GM23338 (cell line): ENCODE measurements at regions not wholly inside any gene's neighbourhood (a gene's known extent, or its start where the extent isn't known, plus 50 kb on each side); places are given as distances from the start of the nearest gene placed in this dataset.

ENCODE experiments used
- ATAC-seq: fragments of 200-7000 bp; cut with Tn5 transposase; 3 replicates; pipeline ENCODE4 v1.9.1; 2020
- DNase-seq: peaks from one replicate; pipeline ENCODE4 v3.0.0-alpha.2; 2015; ENCODE audit warnings: low spot score
- H2AFZ ChIP-seq: fragments of 200-600 bp; sonication (generic); 2 replicates; pipeline ENCODE4 v1.8.0; 2016; ENCODE audit warnings: antibody characterized with exemption, mild to moderate bottlenecking, moderate library complexity
- H3F3A ChIP-seq: fragments of 200-600 bp; sonication (generic); replicated peaks from 2 replicates; pipeline ENCODE4 v1.8.0; 2017; ENCODE audit warnings: antibody characterized with exemption, mixed run types, low read depth
- H3K27ac ChIP-seq: fragments of 200-600 bp; sonication (generic); 2 replicates; pipeline ENCODE4 v1.6.1; 2016; ENCODE audit warnings: low read depth
- H3K27me3 ChIP-seq: fragments of 200-600 bp; sonication (generic); 2 replicates; pipeline ENCODE4 v1.8.0; 2016; ENCODE audit warnings: mild to moderate bottlenecking, mixed run types, moderate library complexity; ENCODE audit not compliant: insufficient read depth
- H3K36me3 ChIP-seq: fragments of 200-600 bp; sonication (generic); 2 replicates; pipeline ENCODE4 v1.8.0; 2016; ENCODE audit warnings: mild to moderate bottlenecking; ENCODE audit not compliant: insufficient read depth
- H3K4me1 ChIP-seq: fragments of 200-600 bp; sonication (generic); 2 replicates; pipeline ENCODE4 v1.8.0; 2016; ENCODE audit warnings: mild to moderate bottlenecking, moderate library complexity; ENCODE audit not compliant: insufficient read depth
- H3K4me2 ChIP-seq: fragments of 200-600 bp; sonication (generic); 2 replicates; pipeline ENCODE4 v1.7.1; 2017; ENCODE audit warnings: mixed run types
- H3K4me3 ChIP-seq: fragments of 200-600 bp; sonication (generic); 2 replicates; pipeline ENCODE4 v1.6.1; 2016; ENCODE audit warnings: mixed run types
- H3K79me2 ChIP-seq: fragments of 200-600 bp; sonication (generic); replicated peaks from 2 replicates; pipeline ENCODE4 v1.8.0; 2017; ENCODE audit warnings: mild to moderate bottlenecking; ENCODE audit not compliant: insufficient read depth
- H3K9me2 ChIP-seq: fragments of 200-600 bp; sonication (generic); 2 replicates; pipeline ENCODE4 v1.8.0; 2017; ENCODE audit not compliant: insufficient read depth
- H4K20me1 ChIP-seq: fragments of 200-600 bp; sonication (generic); replicated peaks from 2 replicates; pipeline ENCODE4 v1.8.0; 2017; ENCODE audit warnings: mild to moderate bottlenecking; ENCODE audit not compliant: insufficient read depth
- H3K27ac Mint-ChIP-seq: 2 replicates; pipeline ENCODE4 v1.8.0; 2020; ENCODE audit warnings: inconsistent platforms, mild to moderate bottlenecking, moderate library complexity, mixed read lengths
- H3K27me3 Mint-ChIP-seq: 3 replicates; pipeline ENCODE4 v1.8.0; 2022; ENCODE audit warnings: low read depth, mild to moderate bottlenecking, moderate library complexity, mixed read lengths, inconsistent platforms; ENCODE audit not compliant: insufficient read depth, poor library complexity
- H3K36me3 Mint-ChIP-seq: 3 replicates; pipeline ENCODE4 v1.8.0; 2021; ENCODE audit warnings: low read depth, mild to moderate bottlenecking, inconsistent platforms, moderate library complexity, mixed read lengths
- H3K4me1 Mint-ChIP-seq: 3 replicates; pipeline ENCODE4 v1.8.0; 2020; ENCODE audit warnings: mild to moderate bottlenecking, inconsistent platforms, mixed read lengths
- H3K4me3 Mint-ChIP-seq: 3 replicates; pipeline ENCODE4 v1.8.0; 2021; ENCODE audit warnings: moderate library complexity, mild to moderate bottlenecking, inconsistent platforms, mixed read lengths
- H3K9me3 Mint-ChIP-seq: 3 replicates; pipeline ENCODE4 v1.8.0; 2020; ENCODE audit warnings: moderate library complexity, mild to moderate bottlenecking, inconsistent platforms, mixed read lengths
- CREB1 ChIP-seq: fragments of 250-450 bp; sonication (Bioruptor Pico); IDR thresholded peaks from 2 replicates; pipeline ENCODE4 v1.5.0; 2020; ENCODE audit warnings: low read depth, mild to moderate bottlenecking, moderate library complexity
- EZH2 ChIP-seq: fragments of 200-600 bp; sonication (generic); IDR thresholded peaks from one replicate; pipeline ENCODE4 v1.8.0; 2017; ENCODE audit warnings: antibody characterized with exemption, mild to moderate bottlenecking, low read depth; ENCODE audit not compliant: unreplicated experiment
- EZH2phosphoT487 ChIP-seq: fragments of 200-600 bp; sonication (generic); IDR thresholded peaks from one replicate; pipeline ENCODE4 v1.8.1; 2018; ENCODE audit warnings: antibody characterized with exemption; ENCODE audit not compliant: unreplicated experiment
- JUNB ChIP-seq: IDR thresholded peaks from one replicate; pipeline ENCODE4 v1.6.1; 2016; ENCODE audit warnings: antibody characterized with exemption; ENCODE audit not compliant: unreplicated experiment
- NANOG ChIP-seq: IDR thresholded peaks from 2 replicates; pipeline ENCODE4 v1.6.1; 2016; ENCODE audit warnings: antibody characterized with exemption, borderline replicate concordance
- POLR2AphosphoS5 ChIP-seq: IDR thresholded peaks from 2 replicates; pipeline ENCODE4 v1.6.1; 2016; ENCODE audit warnings: antibody characterized with exemption, low read depth
- STAT1 ChIP-seq: IDR thresholded peaks from one replicate; pipeline ENCODE4 v1.6.1; 2016; ENCODE audit warnings: antibody characterized with exemption; ENCODE audit not compliant: unreplicated experiment
- ZNF114 ChIP-seq: fragments of 250-450 bp; sonication (Bioruptor Pico); IDR thresholded peaks from 2 replicates; pipeline ENCODE4 v1.5.0; 2020; ENCODE audit warnings: mild to moderate bottlenecking, moderate library complexity
- TF ChIP-seq, protein P1 (sequence below), 2 experiments: fragments of 200-600 bp in 1 of 2; sonication (generic) in 1 of 2; conservative IDR thresholded peaks; 2 replicates each; pipeline versions ENCODE4 v1.5.1 to v1.6.1; 2016 to 2017; ENCODE audit warnings: antibody characterized with exemption in 2 of 2, low read depth in 2 of 2, mild to moderate bottlenecking in 2 of 2, moderate library complexity in 1 of 2
- TF ChIP-seq, protein P2 (sequence below): IDR thresholded peaks from one replicate; pipeline ENCODE4 v1.6.1; 2018; ENCODE audit warnings: antibody characterized with exemption; ENCODE audit not compliant: unreplicated experiment
- TF ChIP-seq, protein P3 (sequence below): IDR thresholded peaks from 2 replicates; pipeline ENCODE4 v1.6.1; 2016; ENCODE audit warnings: antibody characterized with exemption
- TF ChIP-seq, protein P4 (sequence below): fragments of 250-450 bp; sonication (Bioruptor Pico); IDR thresholded peaks from 2 replicates; pipeline ENCODE4 v1.5.0; 2020; ENCODE audit warnings: mild to moderate bottlenecking, moderate library complexity

DNA sequence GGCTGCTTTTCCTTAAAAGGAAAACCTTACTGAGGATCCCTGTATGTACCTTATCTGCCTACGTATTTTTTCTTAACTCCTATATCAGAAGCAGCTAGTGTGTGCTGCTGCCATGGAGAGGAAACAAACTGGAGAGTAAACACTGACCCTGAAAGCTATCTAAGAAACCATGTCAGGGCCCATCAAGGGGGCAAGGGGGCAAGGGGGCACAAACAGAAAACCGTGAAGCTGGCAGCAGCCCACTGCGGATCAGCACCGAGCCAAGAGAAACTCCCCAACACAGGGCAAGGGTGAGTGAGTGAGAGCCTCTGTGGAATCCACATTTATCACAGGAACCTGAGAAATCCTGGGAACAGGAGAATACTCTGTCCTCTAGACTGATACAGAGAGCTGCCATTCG lies 1204.2 kb downstream of the PCDH18 start:
- peaks cover 1% of the 10 kb centered on the region for H3K27me3 Mint-ChIP-seq
- H3K27ac Mint-ChIP-seq: no peak overlapping the region
- ATAC-seq: no peak
- Histone ChIP-seq H3K4me3 (no peak overlapping the region), H4K20me1 (no peaks in the 10 kb centered on the region), H2AFZ (no peak overlapping the region; the same call in 1 of the 2 replicates), H3K36me3 (no peaks in the 10 kb centered on the region), H3K79me2 (no peaks in the 10 kb centered on the region), H3F3A (no peaks in the 10 kb centered on the region), H3K27ac (no peak overlapping the region), H3K9me2 (no peaks in the 10 kb centered on the region), H3K4me1 (no peaks in the 10 kb centered on the region), H3K4me2 (no peak overlapping the region), H3K27me3 (no peaks in the 10 kb centered on the region)
- TF ChIP-seq, protein P1, sequence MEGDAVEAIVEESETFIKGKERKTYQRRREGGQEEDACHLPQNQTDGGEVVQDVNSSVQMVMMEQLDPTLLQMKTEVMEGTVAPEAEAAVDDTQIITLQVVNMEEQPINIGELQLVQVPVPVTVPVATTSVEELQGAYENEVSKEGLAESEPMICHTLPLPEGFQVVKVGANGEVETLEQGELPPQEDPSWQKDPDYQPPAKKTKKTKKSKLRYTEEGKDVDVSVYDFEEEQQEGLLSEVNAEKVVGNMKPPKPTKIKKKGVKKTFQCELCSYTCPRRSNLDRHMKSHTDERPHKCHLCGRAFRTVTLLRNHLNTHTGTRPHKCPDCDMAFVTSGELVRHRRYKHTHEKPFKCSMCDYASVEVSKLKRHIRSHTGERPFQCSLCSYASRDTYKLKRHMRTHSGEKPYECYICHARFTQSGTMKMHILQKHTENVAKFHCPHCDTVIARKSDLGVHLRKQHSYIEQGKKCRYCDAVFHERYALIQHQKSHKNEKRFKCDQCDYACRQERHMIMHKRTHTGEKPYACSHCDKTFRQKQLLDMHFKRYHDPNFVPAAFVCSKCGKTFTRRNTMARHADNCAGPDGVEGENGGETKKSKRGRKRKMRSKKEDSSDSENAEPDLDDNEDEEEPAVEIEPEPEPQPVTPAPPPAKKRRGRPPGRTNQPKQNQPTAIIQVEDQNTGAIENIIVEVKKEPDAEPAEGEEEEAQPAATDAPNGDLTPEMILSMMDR (conservative IDR thresholded peaks at IDR 0.05; ENCODE audit: low read depth in 2 of 2): no peak
- TF ChIP-seq EZH2phosphoT487 (no peak), NANOG (no peak), POLR2AphosphoS5 (no peak), STAT1 (no peak), EZH2 (no peak), CREB1 (no peak), ZNF114 (CRISPR knock-in tag) (no peak), JUNB (no peak)
- TF ChIP-seq, protein P2, sequence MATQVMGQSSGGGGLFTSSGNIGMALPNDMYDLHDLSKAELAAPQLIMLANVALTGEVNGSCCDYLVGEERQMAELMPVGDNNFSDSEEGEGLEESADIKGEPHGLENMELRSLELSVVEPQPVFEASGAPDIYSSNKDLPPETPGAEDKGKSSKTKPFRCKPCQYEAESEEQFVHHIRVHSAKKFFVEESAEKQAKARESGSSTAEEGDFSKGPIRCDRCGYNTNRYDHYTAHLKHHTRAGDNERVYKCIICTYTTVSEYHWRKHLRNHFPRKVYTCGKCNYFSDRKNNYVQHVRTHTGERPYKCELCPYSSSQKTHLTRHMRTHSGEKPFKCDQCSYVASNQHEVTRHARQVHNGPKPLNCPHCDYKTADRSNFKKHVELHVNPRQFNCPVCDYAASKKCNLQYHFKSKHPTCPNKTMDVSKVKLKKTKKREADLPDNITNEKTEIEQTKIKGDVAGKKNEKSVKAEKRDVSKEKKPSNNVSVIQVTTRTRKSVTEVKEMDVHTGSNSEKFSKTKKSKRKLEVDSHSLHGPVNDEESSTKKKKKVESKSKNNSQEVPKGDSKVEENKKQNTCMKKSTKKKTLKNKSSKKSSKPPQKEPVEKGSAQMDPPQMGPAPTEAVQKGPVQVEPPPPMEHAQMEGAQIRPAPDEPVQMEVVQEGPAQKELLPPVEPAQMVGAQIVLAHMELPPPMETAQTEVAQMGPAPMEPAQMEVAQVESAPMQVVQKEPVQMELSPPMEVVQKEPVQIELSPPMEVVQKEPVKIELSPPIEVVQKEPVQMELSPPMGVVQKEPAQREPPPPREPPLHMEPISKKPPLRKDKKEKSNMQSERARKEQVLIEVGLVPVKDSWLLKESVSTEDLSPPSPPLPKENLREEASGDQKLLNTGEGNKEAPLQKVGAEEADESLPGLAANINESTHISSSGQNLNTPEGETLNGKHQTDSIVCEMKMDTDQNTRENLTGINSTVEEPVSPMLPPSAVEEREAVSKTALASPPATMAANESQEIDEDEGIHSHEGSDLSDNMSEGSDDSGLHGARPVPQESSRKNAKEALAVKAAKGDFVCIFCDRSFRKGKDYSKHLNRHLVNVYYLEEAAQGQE: no peak
- TF ChIP-seq, protein P3, sequence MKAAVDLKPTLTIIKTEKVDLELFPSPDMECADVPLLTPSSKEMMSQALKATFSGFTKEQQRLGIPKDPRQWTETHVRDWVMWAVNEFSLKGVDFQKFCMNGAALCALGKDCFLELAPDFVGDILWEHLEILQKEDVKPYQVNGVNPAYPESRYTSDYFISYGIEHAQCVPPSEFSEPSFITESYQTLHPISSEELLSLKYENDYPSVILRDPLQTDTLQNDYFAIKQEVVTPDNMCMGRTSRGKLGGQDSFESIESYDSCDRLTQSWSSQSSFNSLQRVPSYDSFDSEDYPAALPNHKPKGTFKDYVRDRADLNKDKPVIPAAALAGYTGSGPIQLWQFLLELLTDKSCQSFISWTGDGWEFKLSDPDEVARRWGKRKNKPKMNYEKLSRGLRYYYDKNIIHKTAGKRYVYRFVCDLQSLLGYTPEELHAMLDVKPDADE: no peak
- TF ChIP-seq, protein P4, sequence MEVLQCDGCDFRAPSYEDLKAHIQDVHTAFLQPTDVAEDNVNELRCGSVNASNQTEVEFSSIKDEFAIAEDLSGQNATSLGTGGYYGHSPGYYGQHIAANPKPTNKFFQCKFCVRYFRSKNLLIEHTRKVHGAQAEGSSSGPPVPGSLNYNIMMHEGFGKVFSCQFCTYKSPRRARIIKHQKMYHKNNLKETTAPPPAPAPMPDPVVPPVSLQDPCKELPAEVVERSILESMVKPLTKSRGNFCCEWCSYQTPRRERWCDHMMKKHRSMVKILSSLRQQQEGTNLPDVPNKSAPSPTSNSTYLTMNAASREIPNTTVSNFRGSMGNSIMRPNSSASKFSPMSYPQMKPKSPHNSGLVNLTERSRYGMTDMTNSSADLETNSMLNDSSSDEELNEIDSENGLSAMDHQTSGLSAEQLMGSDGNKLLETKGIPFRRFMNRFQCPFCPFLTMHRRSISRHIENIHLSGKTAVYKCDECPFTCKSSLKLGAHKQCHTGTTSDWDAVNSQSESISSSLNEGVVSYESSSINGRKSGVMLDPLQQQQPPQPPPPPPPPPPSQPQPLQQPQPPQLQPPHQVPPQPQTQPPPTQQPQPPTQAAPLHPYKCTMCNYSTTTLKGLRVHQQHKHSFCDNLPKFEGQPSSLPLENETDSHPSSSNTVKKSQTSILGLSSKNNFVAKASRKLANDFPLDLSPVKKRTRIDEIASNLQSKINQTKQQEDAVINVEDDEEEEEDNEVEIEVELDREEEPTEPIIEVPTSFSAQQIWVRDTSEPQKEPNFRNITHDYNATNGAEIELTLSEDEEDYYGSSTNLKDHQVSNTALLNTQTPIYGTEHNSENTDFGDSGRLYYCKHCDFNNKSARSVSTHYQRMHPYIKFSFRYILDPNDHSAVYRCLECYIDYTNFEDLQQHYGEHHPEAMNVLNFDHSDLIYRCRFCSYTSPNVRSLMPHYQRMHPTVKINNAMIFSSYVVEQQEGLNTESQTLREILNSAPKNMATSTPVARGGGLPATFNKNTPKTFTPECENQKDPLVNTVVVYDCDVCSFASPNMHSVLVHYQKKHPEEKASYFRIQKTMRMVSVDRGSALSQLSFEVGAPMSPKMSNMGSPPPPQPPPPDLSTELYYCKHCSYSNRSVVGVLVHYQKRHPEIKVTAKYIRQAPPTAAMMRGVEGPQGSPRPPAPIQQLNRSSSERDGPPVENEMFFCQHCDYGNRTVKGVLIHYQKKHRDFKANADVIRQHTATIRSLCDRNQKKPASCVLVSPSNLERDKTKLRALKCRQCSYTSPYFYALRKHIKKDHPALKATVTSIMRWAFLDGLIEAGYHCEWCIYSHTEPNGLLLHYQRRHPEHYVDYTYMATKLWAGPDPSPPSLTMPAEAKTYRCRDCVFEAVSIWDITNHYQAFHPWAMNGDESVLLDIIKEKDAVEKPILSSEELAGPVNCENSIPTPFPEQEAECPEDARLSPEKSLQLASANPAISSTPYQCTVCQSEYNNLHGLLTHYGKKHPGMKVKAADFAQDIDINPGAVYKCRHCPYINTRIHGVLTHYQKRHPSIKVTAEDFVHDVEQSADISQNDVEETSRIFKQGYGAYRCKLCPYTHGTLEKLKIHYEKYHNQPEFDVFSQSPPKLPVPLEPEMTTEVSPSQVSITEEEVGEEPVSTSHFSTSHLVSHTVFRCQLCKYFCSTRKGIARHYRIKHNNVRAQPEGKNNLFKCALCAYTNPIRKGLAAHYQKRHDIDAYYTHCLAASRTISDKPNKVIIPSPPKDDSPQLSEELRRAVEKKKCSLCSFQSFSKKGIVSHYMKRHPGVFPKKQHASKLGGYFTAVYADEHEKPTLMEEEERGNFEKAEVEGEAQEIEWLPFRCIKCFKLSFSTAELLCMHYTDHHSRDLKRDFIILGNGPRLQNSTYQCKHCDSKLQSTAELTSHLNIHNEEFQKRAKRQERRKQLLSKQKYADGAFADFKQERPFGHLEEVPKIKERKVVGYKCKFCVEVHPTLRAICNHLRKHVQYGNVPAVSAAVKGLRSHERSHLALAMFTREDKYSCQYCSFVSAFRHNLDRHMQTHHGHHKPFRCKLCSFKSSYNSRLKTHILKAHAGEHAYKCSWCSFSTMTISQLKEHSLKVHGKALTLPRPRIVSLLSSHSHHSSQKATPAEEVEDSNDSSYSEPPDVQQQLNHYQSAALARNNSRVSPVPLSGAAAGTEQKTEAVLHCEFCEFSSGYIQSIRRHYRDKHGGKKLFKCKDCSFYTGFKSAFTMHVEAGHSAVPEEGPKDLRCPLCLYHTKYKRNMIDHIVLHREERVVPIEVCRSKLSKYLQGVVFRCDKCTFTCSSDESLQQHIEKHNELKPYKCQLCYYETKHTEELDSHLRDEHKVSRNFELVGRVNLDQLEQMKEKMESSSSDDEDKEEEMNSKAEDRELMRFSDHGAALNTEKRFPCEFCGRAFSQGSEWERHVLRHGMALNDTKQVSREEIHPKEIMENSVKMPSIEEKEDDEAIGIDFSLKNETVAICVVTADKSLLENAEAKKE (CRISPR knock-in tag): no peak
- DNase-seq: no peak
- no peak overlapping the region for H3K4me3 Mint-ChIP-seq
- no peaks in the 10 kb centered on the region for H3K4me1 Mint-ChIP-seq
- H3K36me3 Mint-ChIP-seq: no peaks in the 10 kb centered on the region
- no peaks in the 10 kb centered on the region for H3K9me3 Mint-ChIP-seq
